GM21515 (cell line): ENCODE measurements at regions not wholly inside any gene's neighbourhood (a gene's known extent, or its start where the extent isn't known, plus 50 kb on each side); places are given as distances from the start of the nearest gene placed in this dataset.
"Not testable (repeated sequence)": the region's sequence is repeated elsewhere in the genome, so short reads cannot be mapped to it uniquely, and the experiment has no call there.

ENCODE experiments used
- ATAC-seq: cut with Tn5 transposase; IDR thresholded peaks from one replicate; pipeline ENCODE4 v1.9.1; 2021; ENCODE audit not compliant: unreplicated experiment

GRCh38 chr2:142718576-142719155 is 158.8 kb upstream of the KYNU start:
- ATAC-seq: no peak

- ATAC-seq: no peak
Observed at GRCh38 chr2:142716463-142717242, 160.8 kb upstream of the KYNU start.

GRCh38 chr2:142714600-142714999 is 162.9 kb upstream of the KYNU start:
- ATAC-seq: peak; percentile 93

GRCh38 chr2:142710336-142710735 is 167.1 kb upstream of the KYNU start:
- no peak for ATAC-seq

GRCh38 chr2:142707318-142707717 is 170.1 kb upstream of the KYNU start:
- ATAC-seq: no peak

GRCh38 chr2:142702397-142702796 is 175.1 kb upstream of the KYNU start:
- ATAC-seq: not testable (repeated sequence)

- ATAC-seq: not testable (repeated sequence)
Observed at GRCh38 chr2:142695350-142696257, 181.9 kb upstream of the KYNU start.

- no peak for ATAC-seq
Observed at GRCh38 chr2:142694282-142694681, 183.2 kb upstream of the KYNU start.

- ATAC-seq: no peak
Observed at GRCh38 chr2:142693171-142693950, 184.1 kb upstream of the KYNU start.

GRCh38 chr2:142688856-142689605 is 188.4 kb upstream of the KYNU start:
- ATAC-seq: no peak

- no peak for ATAC-seq
Observed at GRCh38 chr2:142687509-142687908, 190.0 kb upstream of the KYNU start.

GRCh38 chr2:142687075-142687474 is 190.4 kb upstream of the KYNU start:
- no peak for ATAC-seq

GRCh38 chr2:142684667-142685066 is 192.8 kb upstream of the KYNU start:
- no peak for ATAC-seq

GRCh38 chr2:142682528-142682927 is 194.9 kb upstream of the KYNU start:
- no peak for ATAC-seq

GRCh38 chr2:142681952-142682351 is 195.5 kb upstream of the KYNU start:
- ATAC-seq: no peak

GRCh38 chr2:142678164-142678563 is 199.3 kb upstream of the KYNU start:
- no peak for ATAC-seq

GRCh38 chr2:142675398-142675797 is 202.1 kb upstream of the KYNU start:
- ATAC-seq: no peak

- ATAC-seq: no peak
Observed at GRCh38 chr2:142673836-142674235, 203.6 kb upstream of the KYNU start.

GRCh38 chr2:142672698-142673097 is 204.8 kb upstream of the KYNU start:
- ATAC-seq: no peak

GRCh38 chr2:142670362-142670761 is 207.1 kb upstream of the KYNU start:
- ATAC-seq: no peak
